Endothelial cell of umbilical vein (primary cell): ENCODE measurements at regions not wholly inside any gene's neighbourhood (a gene's known extent, or its start where the extent isn't known, plus 50 kb on each side); places are given as distances from the start of the nearest gene placed in this dataset.
A peak's percentile ranks its signal among the peaks of the same experiment; 100 is the strongest.

Experiments used
- BruUV-seq: library from RNA; stranded (reverse); fragments of 400-500 nt; replicated peaks from 2 replicates; lab custom pipeline; 2021; lab: Mats Ljungman, UMichigan
- CTCF ChIA-PET: fragments of 300-600, 350-600 bp; sonication (Branson Sonifier 250); formaldehyde crosslinking; loops from one replicate; lab custom pipeline; 2021; ENCODE audit warnings: antibody characterized with exemption, inconsistent platforms; lab: Charles Lee
- POLR2A ChIA-PET: fragments of 300-600, 350-600 bp; sonication (Branson Sonifier 250); formaldehyde crosslinking; loops from one replicate; lab custom pipeline; 2021; ENCODE audit warnings: antibody characterized with exemption, inconsistent platforms; lab: Charles Lee
- DNase-seq: peaks from one replicate; pipeline ENCODE4 v3.0.0-alpha.2; 2011; ENCODE audit warnings: low read depth, low spot score
- FAIRE-seq: peaks from 2 replicates; lab custom pipeline; 2011; peaks lifted over from hg19 to GRCh38; lab: Jason Lieb, UNC
- H2AFZ ChIP-seq: 2 replicates; pipeline ENCODE4 v1.6.0; 2012; ENCODE audit warnings: low read depth, low read length, control low read depth, inconsistent platforms
- H3K27ac ChIP-seq: 2 replicates; pipeline ENCODE4 v1.5.1; 2011; ENCODE audit warnings: low read depth, mild to moderate bottlenecking, control low read depth, low read length, moderate library complexity; ENCODE audit not compliant: insufficient read depth
- H3K27me3 ChIP-seq, 2 experiments: 2 replicates each; pipeline versions ENCODE4 v1.6.0 to v1.6.1; 2011; ENCODE audit warnings: low read length in 2 of 2, mixed read lengths in 1 of 2; ENCODE audit not compliant: control insufficient read depth in 2 of 2, insufficient read depth in 2 of 2
- H3K36me3 ChIP-seq, 2 experiments: 2 replicates in 1 of 2; 3 replicates in 1 of 2; pipeline ENCODE4 v1.5.1; 2011; ENCODE audit warnings: low read length in 2 of 2, mild to moderate bottlenecking in 1 of 2, moderate library complexity in 1 of 2; ENCODE audit not compliant: control insufficient read depth in 2 of 2, insufficient read depth in 2 of 2; ENCODE audit errors: extremely low read depth in 1 of 2
- H3K4me1 ChIP-seq: 3 replicates; pipeline ENCODE4 v1.5.1; 2011; ENCODE audit warnings: mild to moderate bottlenecking, low read length; ENCODE audit not compliant: control insufficient read depth, insufficient read depth; ENCODE audit errors: extremely low read depth
- H3K4me2 ChIP-seq: 2 replicates; pipeline ENCODE4 v1.6.1; 2011; ENCODE audit warnings: low read length, control low read depth, mixed read lengths; ENCODE audit not compliant: insufficient read depth
- H3K4me3 ChIP-seq, 3 experiments: fragments of 200-600 bp in 1 of 3; sonication (generic), shearing (Covaris generic) in 1 of 3; replicated peaks in 1 of 3; 2 replicates each; pipeline ENCODE4 v1.5.1; 2011 to 2016; ENCODE audit warnings: control low read depth in 3 of 3, low read length in 3 of 3, mild to moderate bottlenecking in 2 of 3, inconsistent platforms in 1 of 3, low read depth in 1 of 3, moderate library complexity in 1 of 3; ENCODE audit not compliant: insufficient read depth in 1 of 3
- H3K79me2 ChIP-seq: 2 replicates; pipeline ENCODE4 v1.6.0; 2012; ENCODE audit warnings: low read length, inconsistent platforms; ENCODE audit not compliant: control insufficient read depth, insufficient read depth
- H3K9ac ChIP-seq: replicated peaks from 2 replicates; pipeline ENCODE3; 2011; ENCODE audit warnings: low read length, control low read depth; ENCODE audit not compliant: insufficient read depth; ENCODE audit errors: extremely low read depth
- H3K9me1 ChIP-seq: replicated peaks from 3 replicates; pipeline ENCODE4 v1.6.0; 2011; ENCODE audit warnings: mild to moderate bottlenecking, low read length; ENCODE audit not compliant: control insufficient read depth, insufficient read depth; ENCODE audit errors: extremely low read depth
- H3K9me3 ChIP-seq: replicated peaks from 2 replicates; pipeline ENCODE4 v1.5.1; 2012; ENCODE audit warnings: low read length, inconsistent platforms; ENCODE audit not compliant: control insufficient read depth, insufficient read depth
- H4K20me1 ChIP-seq: replicated peaks from 2 replicates; pipeline ENCODE3; 2011; ENCODE audit warnings: mild to moderate bottlenecking, low read length; ENCODE audit not compliant: control insufficient read depth, insufficient read depth; ENCODE audit errors: extremely low read depth
- FOS ChIP-seq: IDR thresholded peaks from 2 replicates; pipeline ENCODE4 v1.6.1; 2011; ENCODE audit warnings: mild to moderate bottlenecking, low read length, moderate library complexity, borderline replicate concordance; ENCODE audit not compliant: insufficient read depth
- GATA2 ChIP-seq: IDR thresholded peaks from 2 replicates; pipeline ENCODE4 v1.7.0; 2011; ENCODE audit warnings: low read depth, mild to moderate bottlenecking, moderate library complexity, mixed read lengths, low read length; ENCODE audit not compliant: insufficient read length, insufficient read depth
- MYC ChIP-seq: IDR thresholded peaks from one replicate; pipeline ENCODE4 v1.6.1; 2011; ENCODE audit warnings: mild to moderate bottlenecking, low read depth, low read length
- POLR2A ChIP-seq: IDR thresholded peaks from 2 replicates; pipeline ENCODE4 v1.6.1; 2012; ENCODE audit warnings: low read depth, mild to moderate bottlenecking, control low read depth, low read length
- POLR2AphosphoS5 ChIP-seq: IDR thresholded peaks from 2 replicates; pipeline ENCODE4 v1.6.1; 2012; ENCODE audit warnings: low read depth, mild to moderate bottlenecking, control low read depth, low read length, moderate library complexity; ENCODE audit not compliant: insufficient read depth
- dilution Hi-C: fragments of 300-500 bp; cut with MboI; formaldehyde crosslinking; loops from one replicate; pipeline ENCODE4 v1.15.0; 2019; ENCODE audit warnings: low sequenced_read_pairs; ENCODE audit not compliant: extremely low pct_ligation_motif_present
- intact Hi-C: fragments of 100-400 bp; cut with micrococcal nuclease; formaldehyde crosslinking; loops from one replicate; pipeline ENCODE4 v1.10.0; 2022

DNA sequence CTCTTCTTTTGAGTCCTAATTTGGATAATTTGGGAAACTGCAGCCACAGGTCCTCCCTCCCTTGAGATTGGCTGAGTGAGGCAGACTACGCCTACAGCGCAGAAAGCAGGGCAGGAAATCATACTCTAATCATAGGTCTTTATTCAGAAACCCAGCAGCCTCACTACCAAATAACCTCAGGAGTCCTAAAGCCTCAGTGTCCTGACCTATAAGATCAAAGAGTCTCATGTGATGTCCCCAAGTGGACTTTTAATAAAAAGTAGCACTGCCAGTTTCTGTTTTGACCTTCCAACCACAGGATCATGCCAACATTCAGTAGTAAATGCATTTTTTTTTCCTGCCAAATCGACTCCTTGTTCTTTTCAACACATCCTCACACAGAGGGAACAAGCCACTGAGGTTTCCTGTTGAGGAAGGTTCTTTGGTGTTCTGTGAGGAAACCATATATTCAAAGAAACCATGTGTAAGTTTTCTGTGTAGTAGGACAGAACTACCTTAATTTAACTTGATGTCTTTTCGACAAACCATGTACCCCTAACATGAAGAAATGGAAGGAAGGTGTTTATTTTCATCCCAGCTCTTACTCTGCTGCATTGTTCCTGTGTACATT is 72.2 kb downstream of the VCPKMT start:
- CTCF ChIA-PET: interaction anchor here (0.9 to 2.6 kb wide), 7 partner anchors 10 to 192 kb away, joined by 3 to 11 read pairs (median 4); partner anchors contain the start of gene NEMF
- DNase-seq (no peak), FAIRE-seq (peak; percentile 49)
- Histone ChIP-seq H3K9me3 (no peaks in the 10 kb centered on the region), H3K27ac (no peak overlapping the region), H3K79me2 (no peaks in the 10 kb centered on the region), H3K4me1 (peaks cover 38% of the 10 kb centered on the region), H2AFZ (peak overlapping the region; percentile 55), H4K20me1 (no peaks in the 10 kb centered on the region), H3K27me3 (no peaks in the 10 kb centered on the region), H3K4me2 (no peak overlapping the region), H3K9me1 (no peaks in the 10 kb centered on the region), H3K36me3 (no peaks in the 10 kb centered on the region), H3K4me3 (no peak overlapping the region), H3K9ac (no peak overlapping the region)
- dilution Hi-C loops: no loop called here
- BruUV-seq: no TSS peak
- TF ChIP-seq POLR2AphosphoS5 (no peak), FOS (no peak), GATA2 (no peak), POLR2A (no peak)
- intact Hi-C loops: loop anchor here (10.0 kb wide), 1 partner anchor 51 kb away; no protein-coding TSS in a partner anchor
- POLR2A ChIA-PET: no interaction called here

GRCh38 chr14:50045039-50045711 is 71.2 kb downstream of the VCPKMT start:
- H3K9me3 ChIP-seq: no peaks in the 10 kb centered on the region
- peak; percentile 69 for DNase-seq
- H3K4me3 ChIP-seq: no peak overlapping the region
- POLR2A ChIA-PET: interaction anchor here (0.6 kb wide), 1 partner anchor 25 kb away, joined by 3 read pairs; no protein-coding TSS in a partner anchor
- H2AFZ ChIP-seq: peak overlapping the region; percentile 38
- dilution Hi-C loops (no loop called here), intact Hi-C loops (loop anchor here (1.0 to 10.0 kb wide), 2 partner anchors 16 to 50 kb away; no protein-coding TSS in a partner anchor)
- TF ChIP-seq MYC: peak; percentile 72
- no peak for TF ChIP-seq POLR2A
- peak; percentile 70 for TF ChIP-seq GATA2
- TF ChIP-seq POLR2AphosphoS5: no peak
- peak; percentile 40 for TF ChIP-seq FOS
- no peak overlapping the region for H3K9ac ChIP-seq
- FAIRE-seq: peak; percentile 86
- H3K36me3 ChIP-seq: no peaks in the 10 kb centered on the region
- no peaks in the 10 kb centered on the region for H3K9me1 ChIP-seq
- H3K27ac ChIP-seq: no peak overlapping the region
- BruUV-seq: no TSS peak
- H3K27me3 ChIP-seq: no peaks in the 10 kb centered on the region
- H4K20me1 ChIP-seq: no peaks in the 10 kb centered on the region
- H3K4me1 ChIP-seq: peaks cover 35% of the 10 kb centered on the region
- no peak overlapping the region for H3K4me2 ChIP-seq
- CTCF ChIA-PET: interaction anchor here (0.9 to 2.6 kb wide), 8 partner anchors 9 to 193 kb away, joined by 3 to 11 read pairs (median 4); partner anchors contain the start of gene NEMF
- no peaks in the 10 kb centered on the region for H3K79me2 ChIP-seq
